HCT116 (cell line): ENCODE measurements at regions not wholly inside any gene's neighbourhood (a gene's known extent, or its start where the extent isn't known, plus 50 kb on each side); places are given as distances from the start of the nearest gene placed in this dataset.

ENCODE experiments used
- ATAC-seq: fragments of 200-7000 bp; cut with Tn5 transposase; 2 replicates; pipeline ENCODE4 v1.9.1; 2020; ENCODE audit warnings: mild to moderate bottlenecking, moderate library complexity
- BruUV-seq: library from RNA; stranded (reverse); fragments of 400-500 nt; replicated peaks from 2 replicates; lab custom pipeline; 2021; lab: Mats Ljungman, UMichigan
- CTCF ChIA-PET: fragments of 300-600 bp; sonication (Branson Sonifier 250); formaldehyde crosslinking; loops from one replicate; lab custom pipeline; 2021; ENCODE audit warnings: antibody characterized with exemption; lab: Charles Lee
- POLR2A ChIA-PET: fragments of 300-600, 350-600 bp; sonication (Branson Sonifier 250); formaldehyde crosslinking; loops from one replicate; lab custom pipeline; 2021; ENCODE audit warnings: antibody characterized with exemption; lab: Charles Lee
- RAD21 ChIA-PET, 2 experiments: fragments of 300-600 bp; sonication (Branson Sonifier 250); formaldehyde crosslinking; loops; one replicate each; lab custom pipeline; 2023; ENCODE audit warnings: low total read pairs in 2 of 2; ENCODE audit not compliant: uncharacterized antibody in 2 of 2, unreplicated experiment in 2 of 2, low non-redundant PET in 1 of 2; lab: Charles Lee
- DNase-seq: peaks from one replicate; pipeline ENCODE4 v3.0.0-alpha.2; 2010; ENCODE audit warnings: low read depth, low spot score
- H2AFZ ChIP-seq: fragments of 200-600 bp; shearing (Covaris generic), sonication (generic); 2 replicates; pipeline ENCODE4 v1.6.1; 2017; ENCODE audit warnings: low read depth, mixed run types, mixed read lengths, antibody characterized with exemption, low read length; ENCODE audit not compliant: poor library complexity, severe bottlenecking
- H3K27ac ChIP-seq: 2 replicates; pipeline ENCODE4 v1.5.1; 2012; ENCODE audit warnings: low read depth, low read length
- H3K27me3 ChIP-seq: fragments of 200-600 bp; sonication (generic); 2 replicates; pipeline ENCODE4 v1.6.1; 2016; ENCODE audit warnings: mixed run types, low read length, mixed read lengths; ENCODE audit not compliant: insufficient read depth
- H3K36me3 ChIP-seq, 2 experiments: fragments of 200-500 bp in 1 of 2; fragments of 200-600 bp in 1 of 2; sonication (Bioruptor generic) in 1 of 2; sonication (generic) in 1 of 2; 2 replicates each; pipeline versions ENCODE4 v1.5.1 to v1.6.1; 2014 to 2016; ENCODE audit warnings: low read length in 2 of 2, inconsistent platforms in 1 of 2, mixed read lengths in 1 of 2, mixed run types in 1 of 2; ENCODE audit not compliant: insufficient read depth in 2 of 2, control insufficient read depth in 1 of 2
- H3K4me1 ChIP-seq, 2 experiments: fragments of 200-600 bp in 1 of 2; sonication (generic) in 1 of 2; 2 replicates each; pipeline versions ENCODE4 v1.5.1 to v1.6.1; 2012 to 2017; ENCODE audit warnings: low read length in 2 of 2, inconsistent platforms in 1 of 2, mild to moderate bottlenecking in 1 of 2, mixed read lengths in 1 of 2, mixed run types in 1 of 2, moderate library complexity in 1 of 2; ENCODE audit not compliant: insufficient read depth in 2 of 2, control insufficient read depth in 1 of 2
- H3K4me2 ChIP-seq: fragments of 200-600 bp; sonication (generic); 2 replicates; pipeline ENCODE4 v1.6.1; 2017; ENCODE audit warnings: mixed run types, low read length, mixed read lengths
- H3K4me3 ChIP-seq, 2 experiments: fragments of 200-600 bp in 1 of 2; sonication (generic) in 1 of 2; replicated peaks in 1 of 2; 2 replicates each; pipeline ENCODE4 v1.5.1; 2011 to 2016; ENCODE audit warnings: low read length in 2 of 2, control low read depth in 1 of 2, low read depth in 1 of 2, mild to moderate bottlenecking in 1 of 2, mixed read lengths in 1 of 2, mixed run types in 1 of 2
- H3K79me2 ChIP-seq: fragments of 200-600 bp; sonication (generic); 2 replicates; pipeline ENCODE4 v1.6.1; 2017; ENCODE audit warnings: mild to moderate bottlenecking, mixed run types, low read length, moderate library complexity, mixed read lengths; ENCODE audit not compliant: insufficient read depth
- H3K9ac ChIP-seq: fragments of 200-600 bp; sonication (generic); 2 replicates; pipeline ENCODE4 v1.6.1; 2016; ENCODE audit warnings: low read length, mixed read lengths
- H3K9me2 ChIP-seq: fragments of 200-600 bp; sonication (generic), shearing (Covaris generic); 2 replicates; pipeline ENCODE4 v1.6.1; 2017; ENCODE audit warnings: mixed run types, mild to moderate bottlenecking, moderate library complexity; ENCODE audit not compliant: insufficient read depth
- H3K9me3 ChIP-seq, 2 experiments: fragments of 200-500 bp in 1 of 2; fragments of 200-600 bp in 1 of 2; sonication (Bioruptor generic) in 1 of 2; sonication (generic) in 1 of 2; 2 replicates each; pipeline ENCODE4 v1.6.1; 2014 to 2017; ENCODE audit warnings: low read length in 2 of 2, mixed read lengths in 2 of 2, inconsistent platforms in 1 of 2, low read depth in 1 of 2, mild to moderate bottlenecking in 1 of 2, mixed run types in 1 of 2, moderate library complexity in 1 of 2; ENCODE audit not compliant: control insufficient read depth in 1 of 2, insufficient read depth in 1 of 2
- H4K20me1 ChIP-seq: fragments of 200-600 bp; sonication (generic), shearing (Covaris generic); 2 replicates; pipeline ENCODE4 v1.6.1; 2017; ENCODE audit warnings: mixed run types, mild to moderate bottlenecking, moderate library complexity; ENCODE audit not compliant: insufficient read depth
- CEBPB ChIP-seq: IDR thresholded peaks from 2 replicates; pipeline ENCODE4 v1.6.1; 2012; ENCODE audit warnings: low read depth
- EGR1 ChIP-seq: IDR thresholded peaks from 2 replicates; pipeline ENCODE4 v1.6.1; 2012; ENCODE audit warnings: low read depth
- JUND ChIP-seq: IDR thresholded peaks from 2 replicates; pipeline ENCODE4 v1.6.1; 2012
- POLR2AphosphoS5 ChIP-seq: IDR thresholded peaks from 2 replicates; pipeline ENCODE4 v1.6.1; 2011; ENCODE audit warnings: mild to moderate bottlenecking, low read depth, low read length, moderate library complexity
- RAD21 ChIP-seq: IDR thresholded peaks from 2 replicates; pipeline ENCODE4 v1.6.1; 2012; ENCODE audit warnings: low read depth, mild to moderate bottlenecking
- SRF ChIP-seq: IDR thresholded peaks from 2 replicates; pipeline ENCODE4 v1.6.1; 2012; ENCODE audit warnings: low read depth
- TCF7L2 ChIP-seq: IDR thresholded peaks from 2 replicates; pipeline ENCODE4 v1.7.0; 2011; ENCODE audit warnings: borderline replicate concordance, inconsistent platforms; ENCODE audit not compliant: insufficient read depth, insufficient read length; ENCODE audit errors: extremely low read depth
- YY1 ChIP-seq: IDR thresholded peaks from 2 replicates; pipeline ENCODE4 v1.6.1; 2011; ENCODE audit warnings: low read length, low read depth, moderate library complexity, mild to moderate bottlenecking; ENCODE audit not compliant: insufficient replicate concordance; ENCODE audit errors: extremely low read depth
- ZFX ChIP-seq: fragments of 450-650 bp; IDR thresholded peaks from 2 replicates; pipeline ENCODE4 v1.6.1; 2017
- intact Hi-C: fragments of 100-400 bp; cut with micrococcal nuclease; formaldehyde crosslinking; loops from 2 replicates; pipeline ENCODE4 v1.10.0; 2022
- TF ChIP-seq, protein P1 (sequence below): IDR thresholded peaks from 2 replicates; pipeline ENCODE4 v1.6.1; 2012; ENCODE audit warnings: low read depth
- TF ChIP-seq, protein P2 (sequence below): IDR thresholded peaks from 2 replicates; pipeline ENCODE4 v1.6.1; 2012

DNA sequence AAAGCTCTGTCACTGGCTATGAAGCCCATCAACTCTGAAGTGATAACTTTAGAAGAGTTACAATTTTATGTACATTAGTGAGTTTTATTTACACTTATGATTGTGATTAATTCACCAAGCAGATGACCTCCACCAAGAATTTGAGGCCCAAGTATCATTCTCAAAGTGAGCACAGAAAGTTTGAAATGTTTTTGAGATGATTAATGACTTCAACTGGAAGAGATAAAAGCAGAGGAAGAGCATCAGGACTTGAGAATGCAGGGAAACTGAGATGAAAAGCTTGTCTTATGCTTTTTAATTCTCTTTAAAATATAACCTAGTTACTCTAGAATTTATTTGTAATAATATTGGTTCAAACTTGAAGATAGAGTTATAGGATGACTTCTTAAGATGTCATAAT lies 112.8 kb upstream of the H2AZ1 start (continued):
- TF ChIP-seq, protein P1, sequence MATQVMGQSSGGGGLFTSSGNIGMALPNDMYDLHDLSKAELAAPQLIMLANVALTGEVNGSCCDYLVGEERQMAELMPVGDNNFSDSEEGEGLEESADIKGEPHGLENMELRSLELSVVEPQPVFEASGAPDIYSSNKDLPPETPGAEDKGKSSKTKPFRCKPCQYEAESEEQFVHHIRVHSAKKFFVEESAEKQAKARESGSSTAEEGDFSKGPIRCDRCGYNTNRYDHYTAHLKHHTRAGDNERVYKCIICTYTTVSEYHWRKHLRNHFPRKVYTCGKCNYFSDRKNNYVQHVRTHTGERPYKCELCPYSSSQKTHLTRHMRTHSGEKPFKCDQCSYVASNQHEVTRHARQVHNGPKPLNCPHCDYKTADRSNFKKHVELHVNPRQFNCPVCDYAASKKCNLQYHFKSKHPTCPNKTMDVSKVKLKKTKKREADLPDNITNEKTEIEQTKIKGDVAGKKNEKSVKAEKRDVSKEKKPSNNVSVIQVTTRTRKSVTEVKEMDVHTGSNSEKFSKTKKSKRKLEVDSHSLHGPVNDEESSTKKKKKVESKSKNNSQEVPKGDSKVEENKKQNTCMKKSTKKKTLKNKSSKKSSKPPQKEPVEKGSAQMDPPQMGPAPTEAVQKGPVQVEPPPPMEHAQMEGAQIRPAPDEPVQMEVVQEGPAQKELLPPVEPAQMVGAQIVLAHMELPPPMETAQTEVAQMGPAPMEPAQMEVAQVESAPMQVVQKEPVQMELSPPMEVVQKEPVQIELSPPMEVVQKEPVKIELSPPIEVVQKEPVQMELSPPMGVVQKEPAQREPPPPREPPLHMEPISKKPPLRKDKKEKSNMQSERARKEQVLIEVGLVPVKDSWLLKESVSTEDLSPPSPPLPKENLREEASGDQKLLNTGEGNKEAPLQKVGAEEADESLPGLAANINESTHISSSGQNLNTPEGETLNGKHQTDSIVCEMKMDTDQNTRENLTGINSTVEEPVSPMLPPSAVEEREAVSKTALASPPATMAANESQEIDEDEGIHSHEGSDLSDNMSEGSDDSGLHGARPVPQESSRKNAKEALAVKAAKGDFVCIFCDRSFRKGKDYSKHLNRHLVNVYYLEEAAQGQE: no peak

DNA sequence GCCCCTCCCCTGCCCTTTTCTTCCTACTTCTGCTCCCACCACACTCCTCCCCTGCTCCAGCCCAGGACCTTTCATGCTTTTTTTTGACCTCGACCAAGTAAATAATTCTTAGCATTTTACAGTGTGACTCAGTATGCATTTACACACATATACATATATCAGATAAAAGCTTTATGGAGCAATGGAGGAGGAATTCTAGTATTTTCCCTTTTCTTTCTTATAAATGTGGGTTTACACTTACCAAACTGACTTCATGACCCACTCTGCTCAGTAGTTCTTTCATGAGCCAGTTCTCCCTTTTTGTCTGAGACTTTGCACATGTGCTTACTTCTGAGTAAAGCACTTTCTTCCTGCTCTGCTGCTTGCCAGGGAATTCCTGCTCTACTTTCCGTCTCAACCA lies 111.8 kb upstream of the H2AZ1 start:
- intact Hi-C loops: no loop called here
- ATAC-seq: no peak
- H3K27me3 ChIP-seq: no peaks in the 10 kb centered on the region
- H3K9me3 ChIP-seq: no peaks in the 10 kb centered on the region
- TF ChIP-seq CEBPB (no peak), EGR1 (no peak), ZFX (no peak), TCF7L2 (no peak), RAD21 (no peak), YY1 (no peak), SRF (no peak), POLR2AphosphoS5 (no peak), JUND (no peak)
- TF ChIP-seq, protein P2, sequence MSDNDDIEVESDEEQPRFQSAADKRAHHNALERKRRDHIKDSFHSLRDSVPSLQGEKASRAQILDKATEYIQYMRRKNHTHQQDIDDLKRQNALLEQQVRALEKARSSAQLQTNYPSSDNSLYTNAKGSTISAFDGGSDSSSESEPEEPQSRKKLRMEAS: no peak
- TF ChIP-seq, all 23 proteins: peak for 0
- H3K79me2 ChIP-seq: no peaks in the 10 kb centered on the region
- ChIA-PET POLR2A (no interaction called here), CTCF (interaction anchor here (4.5 kb wide), 1 partner anchor 64 kb away, joined by 19 read pairs; no protein-coding TSS in a partner anchor), RAD21 (no interaction called here)
- DNase-seq: no peak
- no peaks in the 10 kb centered on the region for H3K36me3 ChIP-seq
- no peaks in the 10 kb centered on the region for H4K20me1 ChIP-seq
- H3K9ac ChIP-seq: no peak overlapping the region
- no peak overlapping the region for H3K27ac ChIP-seq
- no peaks in the 10 kb centered on the region for H3K4me1 ChIP-seq
- H2AFZ ChIP-seq: no peak overlapping the region
- no peaks in the 10 kb centered on the region for H3K9me2 ChIP-seq
- H3K4me2 ChIP-seq: no peak overlapping the region
- BruUV-seq: no TSS peak
- H3K4me3 ChIP-seq: no peak overlapping the region
